ENCODE measurements at regions not wholly inside any gene's neighbourhood (a gene's known extent, or its start where the extent isn't known, plus 50 kb on each side); places are given as distances from the start of the nearest gene placed in this dataset.

DNA sequence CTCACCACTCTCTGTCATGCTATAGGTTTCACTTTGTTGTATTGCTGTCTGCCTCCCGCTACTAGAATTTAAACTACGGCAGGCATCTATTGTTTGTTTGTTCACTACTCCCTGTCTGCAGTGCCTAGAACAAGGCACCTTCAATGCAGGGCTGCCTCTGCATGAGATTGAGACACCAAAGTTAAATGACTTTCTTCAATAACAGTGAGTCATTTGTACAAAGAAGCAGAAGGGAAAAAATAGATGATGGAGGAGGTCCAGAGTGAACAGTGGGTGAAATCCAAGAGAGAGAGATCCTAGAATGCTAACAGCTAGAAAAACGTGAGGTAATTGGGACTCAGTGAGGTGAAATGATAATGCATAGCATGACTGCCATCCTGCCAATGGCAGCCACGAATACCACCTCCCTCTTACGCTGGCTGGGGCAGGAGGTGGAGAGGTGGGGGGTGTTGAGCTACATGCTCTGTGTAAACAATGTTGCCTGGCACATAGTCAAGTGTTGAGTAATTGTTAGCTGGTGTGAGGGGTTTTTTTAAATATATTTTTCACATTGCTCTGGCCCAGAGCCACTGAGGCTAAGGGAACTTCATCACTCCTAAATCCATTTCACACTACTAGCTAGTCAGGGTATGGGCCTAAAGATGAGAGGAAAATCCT lies 367.6 kb downstream of the RPS29 start:
- DNase-seq (ENCODE audit: insufficient read length, low spot score) = no peak
- TF ChIP-seq, protein P1, sequence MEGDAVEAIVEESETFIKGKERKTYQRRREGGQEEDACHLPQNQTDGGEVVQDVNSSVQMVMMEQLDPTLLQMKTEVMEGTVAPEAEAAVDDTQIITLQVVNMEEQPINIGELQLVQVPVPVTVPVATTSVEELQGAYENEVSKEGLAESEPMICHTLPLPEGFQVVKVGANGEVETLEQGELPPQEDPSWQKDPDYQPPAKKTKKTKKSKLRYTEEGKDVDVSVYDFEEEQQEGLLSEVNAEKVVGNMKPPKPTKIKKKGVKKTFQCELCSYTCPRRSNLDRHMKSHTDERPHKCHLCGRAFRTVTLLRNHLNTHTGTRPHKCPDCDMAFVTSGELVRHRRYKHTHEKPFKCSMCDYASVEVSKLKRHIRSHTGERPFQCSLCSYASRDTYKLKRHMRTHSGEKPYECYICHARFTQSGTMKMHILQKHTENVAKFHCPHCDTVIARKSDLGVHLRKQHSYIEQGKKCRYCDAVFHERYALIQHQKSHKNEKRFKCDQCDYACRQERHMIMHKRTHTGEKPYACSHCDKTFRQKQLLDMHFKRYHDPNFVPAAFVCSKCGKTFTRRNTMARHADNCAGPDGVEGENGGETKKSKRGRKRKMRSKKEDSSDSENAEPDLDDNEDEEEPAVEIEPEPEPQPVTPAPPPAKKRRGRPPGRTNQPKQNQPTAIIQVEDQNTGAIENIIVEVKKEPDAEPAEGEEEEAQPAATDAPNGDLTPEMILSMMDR (IDR thresholded peaks at IDR 0.05; ENCODE audit: insufficient read depth, missing control alignments) = no peak
- no peak for FAIRE-seq

DNA sequence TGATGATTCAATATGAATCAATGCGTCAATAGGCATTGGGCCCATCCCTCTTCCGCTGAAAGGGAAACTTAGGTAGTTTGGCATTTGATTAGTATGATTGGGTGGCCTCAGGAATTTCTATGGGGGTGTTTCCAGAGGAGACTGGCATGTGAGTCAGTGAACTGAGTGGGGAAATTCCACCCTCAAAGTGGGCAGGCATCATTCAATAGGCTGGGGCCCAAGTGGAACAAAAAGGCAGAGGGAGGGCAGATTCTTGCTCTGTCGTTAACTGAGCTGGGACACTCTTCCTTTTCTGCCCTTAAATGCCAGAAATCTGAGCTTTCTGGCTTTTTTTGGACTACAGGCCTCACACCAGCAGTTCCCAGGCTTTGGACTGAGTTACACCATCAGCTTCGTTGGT lies 373.5 kb downstream of the RPS29 start:
- TF ChIP-seq, protein P1 (IDR thresholded peaks at IDR 0.05; ENCODE audit: insufficient read depth, missing control alignments) = no peak
- FAIRE-seq (no peak), DNase-seq (ENCODE audit: insufficient read length, low spot score) (no peak)

DNA sequence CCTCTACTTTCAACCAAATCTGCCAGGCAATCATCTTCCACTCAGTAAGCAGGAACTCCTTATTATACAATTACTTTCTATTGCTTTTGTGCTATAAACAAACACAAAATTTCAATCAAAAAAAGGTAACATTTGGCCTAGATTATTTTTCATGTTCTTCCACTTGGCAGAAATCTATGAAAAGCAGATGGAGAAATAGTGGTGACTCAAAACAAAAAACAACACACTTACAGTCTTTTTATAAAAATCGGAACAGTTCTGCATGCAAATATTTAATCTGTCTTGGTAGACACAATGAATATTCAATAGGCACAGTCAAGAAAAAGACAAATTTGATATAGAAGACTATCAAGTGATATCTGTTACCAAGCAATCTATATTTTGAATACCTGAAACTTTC lies 376.8 kb downstream of the RPS29 start:
- TF ChIP-seq, protein P1 (IDR thresholded peaks at IDR 0.05; ENCODE audit: insufficient read depth, missing control alignments) = no peak
- DNase-seq (ENCODE audit: insufficient read length, low spot score) = no peak
- FAIRE-seq = no peak

DNA sequence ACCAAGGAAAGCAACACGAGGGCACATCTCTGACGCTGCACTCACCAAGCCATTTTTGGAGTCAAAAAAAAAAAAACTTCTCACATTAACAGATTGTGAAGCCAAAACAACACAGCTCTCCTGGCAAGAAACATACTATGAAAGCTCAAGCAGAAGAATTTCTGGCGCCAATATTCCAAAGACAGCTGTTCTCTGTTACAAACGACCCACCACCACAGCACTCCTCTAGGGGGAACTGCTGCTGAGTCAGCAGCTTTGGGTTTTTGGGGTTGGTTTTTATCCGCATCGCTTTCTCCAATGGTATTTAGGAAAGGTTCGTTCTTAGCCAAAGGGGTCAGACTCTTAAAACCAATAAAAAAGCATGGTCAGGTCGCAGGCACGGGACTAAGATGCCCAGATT lies 379.4 kb downstream of the RPS29 start:
- FAIRE-seq (no peak), DNase-seq (ENCODE audit: insufficient read length, low spot score) (no peak)
- TF ChIP-seq, protein P1 (IDR thresholded peaks at IDR 0.05; ENCODE audit: insufficient read depth, missing control alignments) = no peak

DNA sequence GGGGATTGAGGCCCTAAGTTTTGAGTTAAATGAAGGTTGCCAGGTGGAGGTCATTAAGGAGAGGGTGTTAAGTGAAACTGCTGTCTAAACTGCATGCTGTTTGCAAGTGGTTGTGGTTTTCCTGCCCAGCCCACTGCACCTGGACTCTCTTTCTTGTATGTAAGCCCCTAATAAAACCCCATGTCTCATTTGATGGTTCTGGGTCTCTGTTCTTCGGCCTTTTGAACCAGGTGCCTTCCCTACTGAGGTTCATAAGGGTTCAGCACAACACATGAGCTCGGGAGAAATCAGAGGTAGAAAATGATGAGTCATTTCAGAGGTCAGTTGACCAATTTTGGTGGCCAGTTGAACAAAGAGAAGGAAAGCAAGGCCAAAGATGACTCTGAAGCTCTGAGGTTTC lies 382.5 kb downstream of the RPS29 start:
- DNase-seq (ENCODE audit: insufficient read length, low spot score) (no peak), FAIRE-seq (no peak)
- TF ChIP-seq, protein P1 (IDR thresholded peaks at IDR 0.05; ENCODE audit: insufficient read depth, missing control alignments) = no peak

DNA sequence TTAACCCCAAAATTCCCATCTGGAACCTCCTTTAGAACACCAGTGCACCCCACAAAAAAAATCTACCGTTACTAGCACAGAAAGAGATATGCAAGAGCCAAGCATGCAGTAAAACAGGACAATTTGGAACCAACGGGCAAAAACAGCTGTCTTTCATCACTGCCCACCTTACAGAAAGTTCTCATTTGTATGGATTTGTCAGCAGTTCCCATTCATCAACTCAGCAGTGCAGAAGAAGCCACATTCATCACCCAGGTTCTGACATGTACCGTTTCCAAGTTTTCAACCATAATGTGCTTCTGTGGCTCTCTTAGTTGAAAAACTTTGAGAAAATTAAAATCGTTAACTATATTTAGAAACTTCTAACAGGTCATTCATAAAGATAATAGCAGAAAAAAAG lies 387.0 kb downstream of the RPS29 start:
- TF ChIP-seq, protein P1 (IDR thresholded peaks at IDR 0.05; ENCODE audit: insufficient read depth, missing control alignments) = no peak
- DNase-seq (ENCODE audit: insufficient read length, low spot score) (no peak), FAIRE-seq (no peak)

DNA sequence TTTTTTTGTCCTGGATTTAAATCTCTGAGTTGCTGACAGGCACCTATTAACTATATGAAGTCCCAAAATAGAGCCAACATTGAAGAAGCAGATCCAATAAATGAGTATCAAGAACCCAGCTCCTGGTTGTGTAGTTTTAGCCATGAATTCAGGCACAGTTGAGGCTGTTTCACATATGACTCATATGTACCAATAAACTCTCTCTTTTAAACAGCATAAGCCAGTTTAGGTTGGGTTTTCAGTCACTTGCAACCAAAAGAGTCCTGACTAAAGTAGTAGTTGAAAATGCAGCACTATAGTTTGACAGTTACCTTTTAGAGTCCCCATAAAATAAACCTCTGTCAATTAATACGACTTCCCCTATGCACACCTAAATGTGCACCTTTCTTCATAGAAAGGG lies 389.9 kb downstream of the RPS29 start:
- TF ChIP-seq, protein P1 (IDR thresholded peaks at IDR 0.05; ENCODE audit: insufficient read depth, missing control alignments) = no peak
- DNase-seq (ENCODE audit: insufficient read length, low spot score) = no peak
- no peak for FAIRE-seq
